Upper lobe of left lung (tissue), 4 donors: ENCODE measurements at regions not wholly inside any gene's neighbourhood (a gene's known extent, or its start where the extent isn't known, plus 50 kb on each side); places are given as distances from the start of the nearest gene placed in this dataset.

ENCODE experiments used
- CTCF ChIP-seq, 6 experiments: fragments of 450-650 bp in 4 of 6; fragments of 200-600 bp in 2 of 6; sonication (generic) in 2 of 6; IDR thresholded peaks; one replicate each; pipeline ENCODE4 v1.5.1; 2016 to 2019; ENCODE audit warnings: antibody characterized with exemption in 6 of 6
- EP300 ChIP-seq, 4 donors: sonication (generic); formaldehyde crosslinking; IDR thresholded peaks; one replicate each; pipeline ENCODE4 v1.5.1; 2017; ENCODE audit warnings: antibody characterized with exemption in 4 of 4, control low read depth in 2 of 4
- POLR2A ChIP-seq, 4 donors: fragments of 450-650 bp; IDR thresholded peaks; one replicate each; pipeline ENCODE4 v1.5.1; 2016 to 2017; ENCODE audit warnings: antibody characterized with exemption in 4 of 4, mild to moderate bottlenecking in 2 of 4
- POLR2AphosphoS5 ChIP-seq, 2 donors: sonication (generic); formaldehyde crosslinking; IDR thresholded peaks; one replicate each; pipeline ENCODE4 v1.5.1; 2017; ENCODE audit warnings: antibody characterized with exemption in 2 of 2

- TF ChIP-seq CTCF (IDR thresholded peaks at IDR 0.05) (no peak), POLR2AphosphoS5 (IDR thresholded peaks at IDR 0.05) (no peak), POLR2A (IDR thresholded peaks at IDR 0.05) (no peak), EP300 (IDR thresholded peaks at IDR 0.05) (no peak)
Measured at GRCh38 chr10:84015877-84016595, 123.3 kb upstream of the GHITM start.
